ENCODE measurements at regions not wholly inside any gene's neighbourhood (a gene's known extent, or its start where the extent isn't known, plus 50 kb on each side); places are given as distances from the start of the nearest gene placed in this dataset.
"Not testable (repeated sequence)": the region's sequence is repeated elsewhere in the genome, so short reads cannot be mapped to it uniquely, and the experiment has no call there.

DNA sequence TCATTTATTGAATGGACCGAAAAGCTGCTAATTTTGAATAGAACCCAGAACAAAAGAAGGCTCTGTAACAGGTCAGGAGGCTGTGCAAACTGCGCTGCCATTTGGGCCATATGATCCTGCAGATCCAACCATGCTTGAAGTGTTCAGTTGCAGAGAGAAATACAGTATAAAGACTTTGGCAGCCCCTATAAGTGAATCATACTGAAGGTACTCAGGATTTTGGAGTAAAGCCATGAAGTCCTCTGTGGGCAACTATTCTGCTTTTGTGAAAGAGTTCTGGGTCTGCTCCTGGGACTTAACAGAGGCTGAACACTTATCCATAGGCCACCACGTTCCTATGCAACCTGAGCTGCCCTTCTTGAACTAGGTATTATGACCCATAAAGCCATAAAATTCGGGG is 1613.6 kb upstream of the PRMT6 start:
- Mint-ChIP-seq H3K4me1 (no peaks in the 10 kb centered on the region), H3K4me3 (no peak overlapping the region), H3K27me3 (ENCODE audit: low read depth) (no peaks in the 10 kb centered on the region), H3K27ac (no peak overlapping the region), H3K9me3 (no peaks in the 10 kb centered on the region), H3K36me3 (ENCODE audit: low read depth) (no peaks in the 10 kb centered on the region)
- TF ChIP-seq CTCF (IDR thresholded peaks at IDR 0.05; ENCODE audit: unreplicated experiment in 3 of 3), result no peak

- Mint-ChIP-seq H3K27ac (no peak overlapping the region), H3K27me3 (ENCODE audit: low read depth) (no peaks in the 10 kb centered on the region), H3K9me3 (no peaks in the 10 kb centered on the region), H3K4me3 (no peak overlapping the region), H3K4me1 (no peaks in the 10 kb centered on the region), H3K36me3 (ENCODE audit: low read depth) (no peaks in the 10 kb centered on the region)
- no peak for TF ChIP-seq CTCF (IDR thresholded peaks at IDR 0.05; ENCODE audit: unreplicated experiment in 3 of 3)
These were observed 1596.7 kb upstream of the PRMT6 start for GRCh38 chr1:105459759-105460158.

DNA sequence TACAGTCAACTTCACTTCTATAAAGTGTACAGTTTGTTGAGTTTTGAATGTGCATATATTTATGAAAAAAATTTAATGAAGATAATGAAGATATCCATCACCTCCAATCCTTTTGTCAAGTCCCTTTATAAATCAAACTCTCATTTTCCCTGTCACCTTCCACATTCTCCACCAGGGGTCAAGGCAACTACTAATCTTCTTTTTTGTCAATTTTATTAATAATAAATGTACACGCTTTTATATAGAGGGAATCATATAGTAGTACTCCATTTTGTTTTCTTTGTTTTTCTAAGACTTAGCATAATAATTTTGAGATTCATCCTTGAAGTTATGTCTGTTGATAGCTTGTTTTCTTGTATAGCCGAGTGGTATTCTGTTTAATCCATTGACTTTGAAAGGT is 1594.2 kb upstream of the PRMT6 start:
- Mint-ChIP-seq H3K36me3 (ENCODE audit: low read depth) (no peaks in the 10 kb centered on the region), H3K27me3 (ENCODE audit: low read depth) (no peaks in the 10 kb centered on the region), H3K9me3 (no peaks in the 10 kb centered on the region), H3K4me1 (no peaks in the 10 kb centered on the region), H3K4me3 (no peak overlapping the region), H3K27ac (no peak overlapping the region)
- TF ChIP-seq CTCF (IDR thresholded peaks at IDR 0.05; ENCODE audit: unreplicated experiment in 3 of 3), result no peak

DNA sequence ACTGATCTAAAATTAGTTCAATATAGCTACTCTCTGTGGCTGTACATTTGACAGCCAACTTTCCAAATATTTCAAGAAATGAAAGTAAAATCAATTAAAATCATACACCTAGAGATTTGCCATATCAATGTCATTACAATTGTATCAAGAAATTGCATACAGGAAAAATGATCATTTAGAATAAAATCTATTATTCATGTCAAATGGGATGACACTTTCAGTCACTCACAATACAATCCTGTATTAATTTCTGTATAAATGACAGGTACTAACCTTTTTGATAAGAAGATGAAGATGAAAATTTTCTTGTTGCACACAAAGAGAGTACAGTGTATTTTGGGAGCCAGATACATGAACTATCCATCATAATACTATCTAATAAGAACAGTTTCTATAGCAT is 1588.9 kb upstream of the PRMT6 start:
- H3K9me3 Mint-ChIP-seq, result no peaks in the 10 kb centered on the region
- H3K4me1 Mint-ChIP-seq, result no peaks in the 10 kb centered on the region
- no peak overlapping the region for H3K4me3 Mint-ChIP-seq
- no peak for TF ChIP-seq CTCF (IDR thresholded peaks at IDR 0.05; ENCODE audit: unreplicated experiment in 3 of 3)
- H3K27me3 Mint-ChIP-seq (ENCODE audit: low read depth), result no peaks in the 10 kb centered on the region
- no peaks in the 10 kb centered on the region for H3K36me3 Mint-ChIP-seq (ENCODE audit: low read depth)
- no peak overlapping the region for H3K27ac Mint-ChIP-seq

DNA sequence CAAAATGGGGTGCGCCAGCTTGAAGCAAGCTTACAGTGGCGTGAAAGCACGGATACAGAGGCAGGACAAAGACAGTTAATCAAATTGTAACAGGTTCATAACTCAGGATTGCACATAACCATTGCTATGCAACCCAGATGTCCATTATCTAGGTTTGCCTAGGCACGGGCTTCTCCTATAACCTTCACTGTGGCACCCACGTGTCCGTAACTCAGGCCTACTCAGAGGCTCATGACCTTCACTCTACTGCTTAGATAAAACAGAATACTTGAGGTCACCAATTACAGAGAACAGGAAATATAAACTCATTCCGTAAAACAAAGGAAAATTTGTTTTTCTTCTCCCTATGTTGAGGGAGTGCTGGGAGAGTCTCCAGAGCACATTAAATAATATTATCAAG is 1585.9 kb upstream of the PRMT6 start:
- not testable (repeated sequence) for H3K4me1 Mint-ChIP-seq; H3K9me3 Mint-ChIP-seq; H3K27me3 Mint-ChIP-seq (ENCODE audit: low read depth); H3K27ac Mint-ChIP-seq; H3K4me3 Mint-ChIP-seq; H3K36me3 Mint-ChIP-seq (ENCODE audit: low read depth)

GRCh38 chr1:105483436-105483835 is 1573.0 kb upstream of the PRMT6 start:
- H3K4me3 Mint-ChIP-seq, result no peak overlapping the region
- H3K4me1 Mint-ChIP-seq, result no peaks in the 10 kb centered on the region
- peaks cover 2% of the 10 kb centered on the region for H3K9me3 Mint-ChIP-seq
- H3K27ac Mint-ChIP-seq, result no peak overlapping the region
- no peak for TF ChIP-seq CTCF (IDR thresholded peaks at IDR 0.05; ENCODE audit: unreplicated experiment in 3 of 3)
- H3K36me3 Mint-ChIP-seq (ENCODE audit: low read depth), result no peaks in the 10 kb centered on the region
- H3K27me3 Mint-ChIP-seq (ENCODE audit: low read depth), result no peaks in the 10 kb centered on the region

GRCh38 chr1:105485207-105485606 is 1571.3 kb upstream of the PRMT6 start:
- Mint-ChIP-seq H3K4me1 (no peaks in the 10 kb centered on the region), H3K27ac (no peak overlapping the region), H3K27me3 (ENCODE audit: low read depth) (no peaks in the 10 kb centered on the region), H3K36me3 (ENCODE audit: low read depth) (no peaks in the 10 kb centered on the region), H3K9me3 (peaks cover 2% of the 10 kb centered on the region), H3K4me3 (no peak overlapping the region)
- no peak for TF ChIP-seq CTCF (IDR thresholded peaks at IDR 0.05; ENCODE audit: unreplicated experiment in 3 of 3)
